Gastrocnemius medialis (tissue), 4 donors: ENCODE measurements at regions not wholly inside any gene's neighbourhood (a gene's known extent, or its start where the extent isn't known, plus 50 kb on each side); places are given as distances from the start of the nearest gene placed in this dataset.

Source experiments
- CTCF ChIP-seq, 5 experiments: fragments of 450-650 bp in 3 of 5; fragments of 200-600 bp in 2 of 5; sonication (generic) in 2 of 5; IDR thresholded peaks in 4 of 5; conservative IDR thresholded peaks in 1 of 5; 1 replicate in 4 of 5; 2 replicates in 1 of 5; pipeline ENCODE4 v1.5.1; 2016 to 2019; ENCODE audit warnings: antibody characterized with exemption in 5 of 5, mild to moderate bottlenecking in 3 of 5, moderate library complexity in 3 of 5
- POLR2A ChIP-seq, 2 donors: fragments of 450-650 bp; IDR thresholded peaks; one replicate each; pipeline ENCODE4 v1.6.1; 2017; ENCODE audit warnings: antibody characterized with exemption in 2 of 2, mild to moderate bottlenecking in 2 of 2, moderate library complexity in 2 of 2

- TF ChIP-seq POLR2A (IDR thresholded peaks at IDR 0.05): no peak
- TF ChIP-seq CTCF (IDR thresholded peaks at IDR 0.05 in 4 of 5, conservative IDR thresholded peaks at IDR 0.05 in 1 of 5): no peak
Measured at GRCh38 chr2:134099273-134099672, 154.6 kb upstream of the MGAT5 start.
